ENCODE measurements at regions not wholly inside any gene's neighbourhood (a gene's known extent, or its start where the extent isn't known, plus 50 kb on each side); places are given as distances from the start of the nearest gene placed in this dataset.

GRCh38 chr17:45709728-45710288 lies 74.3 kb upstream of the CRHR1 start:
- TF ChIP-seq EGR1 (IDR thresholded peaks at IDR 0.05) (no peak), CEBPB (IDR thresholded peaks at IDR 0.05) (no peak), EP300 (IDR thresholded peaks at IDR 0.05; ENCODE audit: borderline replicate concordance) (no peak), USF1 (IDR thresholded peaks at IDR 0.05) (no peak), CREB1 (IDR thresholded peaks at IDR 0.05; ENCODE audit: low read depth) (no peak), ZBTB7A (IDR thresholded peaks at IDR 0.05; ENCODE audit: low read depth) (no peak)
